ENCODE measurements at regions not wholly inside any gene's neighbourhood (a gene's known extent, or its start where the extent isn't known, plus 50 kb on each side); places are given as distances from the start of the nearest gene placed in this dataset.

GRCh38 chr7:36006636-36007229 is 146.3 kb upstream of the EEPD1 start:
- DNase-seq (ENCODE audit: low read depth in 2 of 2): no peak

- DNase-seq (ENCODE audit: low read depth in 2 of 2): no peak
These were observed 142.1 kb upstream of the EEPD1 start for GRCh38 chr7:36010656-36011587.

- no peak for DNase-seq (ENCODE audit: low read depth in 2 of 2)
These were observed 141.5 kb upstream of the EEPD1 start for GRCh38 chr7:36011588-36011965.

DNA sequence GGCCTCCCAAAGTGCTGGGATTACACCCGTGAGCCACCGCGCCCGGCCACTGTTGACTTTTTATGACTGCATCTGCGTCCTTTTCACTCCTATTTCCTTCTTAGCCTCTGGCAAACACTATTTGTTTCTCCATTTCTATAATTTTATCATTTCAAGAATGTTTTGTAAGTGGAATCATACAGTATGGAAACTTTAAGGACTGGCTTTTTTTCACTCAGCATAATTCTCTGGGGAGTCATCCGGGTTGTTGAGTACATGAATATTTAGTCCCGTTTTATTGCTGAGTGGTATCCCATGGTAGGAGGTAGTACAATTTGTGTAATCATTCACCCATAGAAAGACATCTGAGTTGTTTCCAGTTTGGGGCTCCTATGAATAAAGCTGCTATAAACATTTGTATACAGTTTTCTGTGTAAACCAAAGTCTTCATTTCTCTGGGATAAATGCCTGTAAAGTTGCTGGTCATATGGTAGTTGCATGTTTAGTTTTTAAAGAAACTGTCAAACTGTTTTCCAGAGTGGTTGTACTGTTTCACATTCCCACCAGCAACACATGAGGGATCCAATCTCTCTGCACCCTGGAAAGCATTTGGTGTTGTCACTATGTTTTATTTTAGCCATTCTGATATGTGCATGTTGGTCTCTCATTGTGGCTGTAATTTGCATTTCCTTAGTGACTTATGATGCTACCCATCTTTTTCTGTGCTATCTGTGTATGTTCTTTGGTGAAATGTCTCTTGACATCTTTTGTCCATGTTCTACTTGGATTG is 139.6 kb upstream of the EEPD1 start:
- DNase-seq (ENCODE audit: low read depth in 2 of 2): no peak

DNA sequence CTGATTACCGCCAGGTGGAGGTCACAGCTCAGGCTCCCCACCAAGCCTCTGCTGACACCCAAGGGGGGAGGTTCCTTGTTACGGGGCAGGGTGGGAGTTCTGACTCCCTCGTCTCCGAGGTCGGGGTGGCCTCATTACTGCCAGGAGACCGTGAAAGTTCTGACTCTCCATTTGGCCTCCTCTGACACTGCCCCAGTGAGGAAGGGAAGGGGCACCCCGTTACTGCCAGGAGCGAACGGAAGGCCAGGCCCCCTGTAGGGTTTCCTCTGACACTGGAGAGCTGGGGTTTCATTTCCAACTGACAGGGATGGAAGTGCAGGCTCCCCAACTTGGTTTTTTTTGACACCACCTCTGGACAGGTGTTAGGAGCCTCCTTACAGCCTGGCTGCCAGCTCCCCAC is 138.1 kb upstream of the EEPD1 start:
- DNase-seq (ENCODE audit: low read depth in 2 of 2): no peak

DNA sequence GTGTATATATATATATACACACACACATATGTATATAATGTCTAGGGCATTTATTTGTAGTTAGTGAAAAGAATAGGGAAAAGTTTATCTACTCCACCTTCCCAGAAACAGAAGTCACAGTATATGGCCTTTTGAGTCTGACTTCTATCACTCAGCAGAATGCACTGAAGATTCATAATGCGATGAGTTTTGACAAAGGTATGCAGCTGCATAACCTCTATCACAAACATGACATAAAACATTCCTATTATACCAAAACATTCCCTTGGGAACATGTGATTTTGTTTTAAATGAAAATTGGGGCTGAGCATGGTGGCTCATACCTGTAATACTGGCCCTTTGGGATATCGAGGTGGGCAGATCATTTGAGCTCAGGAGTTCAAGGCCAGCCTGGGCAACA is 137.3 kb upstream of the EEPD1 start:
- no peak for DNase-seq (ENCODE audit: low read depth in 2 of 2)

DNA sequence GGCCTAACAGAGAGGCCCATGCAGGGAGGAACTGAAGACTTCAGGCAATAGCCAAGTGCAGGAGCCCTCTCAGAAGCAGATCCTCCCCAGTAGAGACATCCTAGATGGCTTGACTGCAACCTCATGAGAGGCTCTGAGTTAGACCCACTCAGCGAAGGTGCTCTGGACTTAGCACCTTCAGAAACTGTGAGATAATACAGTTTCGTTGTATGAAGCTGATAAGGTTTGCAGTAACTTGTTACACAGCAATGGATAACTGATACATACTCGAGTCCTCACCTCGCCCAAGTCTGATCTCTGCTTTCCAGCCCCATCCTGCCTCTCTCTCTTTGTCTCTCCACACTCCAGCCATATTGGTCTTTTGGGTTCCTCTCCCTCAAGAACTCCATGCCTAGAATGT is 136.4 kb upstream of the EEPD1 start:
- DNase-seq (ENCODE audit: low read depth in 2 of 2): no peak

DNA sequence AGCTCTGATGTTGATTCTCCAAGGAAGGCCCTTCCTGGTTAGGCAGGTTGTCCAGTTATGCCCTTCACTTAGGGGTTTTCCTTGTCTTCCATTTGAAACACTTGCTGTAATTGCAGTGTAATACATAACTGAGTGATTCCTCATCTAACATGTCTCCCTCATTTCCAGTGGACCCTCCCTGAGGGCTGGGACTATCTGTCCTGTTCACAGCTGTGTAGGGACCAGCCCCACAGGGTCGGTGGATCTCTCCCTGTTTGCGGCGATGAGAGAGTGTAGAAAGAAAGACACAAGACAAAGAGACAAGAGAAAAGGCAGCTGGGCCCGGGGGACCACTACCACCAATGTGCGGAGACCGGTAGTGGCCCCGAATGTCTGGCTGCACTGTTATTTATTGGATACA is 135.9 kb upstream of the EEPD1 start:
- DNase-seq (ENCODE audit: low read depth in 2 of 2): no peak

DNA sequence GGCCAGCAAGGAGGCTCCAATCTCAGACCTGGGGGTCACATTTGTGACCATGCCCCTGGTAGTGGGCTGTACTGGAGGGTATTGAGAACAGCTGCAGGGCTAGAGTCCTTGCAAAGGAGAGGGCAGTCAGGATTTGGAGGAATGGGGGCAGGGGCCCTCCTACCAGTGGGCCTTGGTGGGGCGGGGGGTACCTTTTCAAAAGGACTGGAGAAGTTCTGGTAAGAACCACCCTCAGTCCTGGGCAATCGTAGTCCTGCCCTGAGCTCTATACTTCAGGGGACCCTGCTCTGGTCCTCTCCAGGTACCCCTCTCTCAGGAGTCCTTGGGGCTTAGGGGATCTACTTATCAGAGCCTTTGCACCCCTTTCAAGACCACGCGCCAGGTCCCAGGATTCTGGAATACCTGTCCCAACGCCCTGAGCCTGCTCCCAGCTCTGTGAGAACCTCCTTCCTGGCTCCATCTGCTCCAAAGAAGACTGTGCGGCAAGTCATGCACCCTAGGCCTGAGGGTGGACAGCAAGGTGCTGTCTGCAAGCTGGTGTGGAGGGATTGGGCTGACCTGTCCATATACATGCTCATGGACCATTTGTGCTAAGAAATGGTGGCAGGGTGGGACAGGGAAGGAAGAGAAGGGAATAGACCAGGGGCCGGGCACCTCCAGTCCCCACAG is 134.1 kb upstream of the EEPD1 start:
- DNase-seq (ENCODE audit: low read depth in 2 of 2): no peak

GRCh38 chr7:36019538-36019937 is 133.5 kb upstream of the EEPD1 start:
- no peak for DNase-seq (ENCODE audit: low read depth in 2 of 2)

- no peak for DNase-seq (ENCODE audit: low read depth in 2 of 2)
These were observed 133.1 kb upstream of the EEPD1 start for GRCh38 chr7:36019980-36020379.

DNA sequence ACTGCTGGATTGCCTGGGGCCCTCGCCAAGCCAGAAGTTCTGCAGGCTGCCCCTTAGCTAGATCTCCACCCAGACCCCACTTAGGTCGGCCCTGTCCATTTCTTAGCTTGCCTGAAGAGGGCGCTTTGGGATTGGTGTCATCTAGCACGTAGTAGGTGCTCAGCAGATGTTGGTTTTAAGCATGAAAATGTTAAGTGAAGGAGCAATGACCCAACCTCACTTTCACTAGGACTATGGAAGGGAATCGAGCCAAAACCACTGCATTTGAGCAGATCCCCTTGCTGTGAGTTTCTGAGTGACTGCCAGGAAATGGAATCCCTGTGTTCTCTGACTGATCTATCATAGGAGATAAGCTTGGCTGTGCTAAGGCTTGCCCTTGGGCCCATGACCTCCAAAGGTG is 131.7 kb upstream of the EEPD1 start:
- no peak for DNase-seq (ENCODE audit: low read depth in 2 of 2)

DNA sequence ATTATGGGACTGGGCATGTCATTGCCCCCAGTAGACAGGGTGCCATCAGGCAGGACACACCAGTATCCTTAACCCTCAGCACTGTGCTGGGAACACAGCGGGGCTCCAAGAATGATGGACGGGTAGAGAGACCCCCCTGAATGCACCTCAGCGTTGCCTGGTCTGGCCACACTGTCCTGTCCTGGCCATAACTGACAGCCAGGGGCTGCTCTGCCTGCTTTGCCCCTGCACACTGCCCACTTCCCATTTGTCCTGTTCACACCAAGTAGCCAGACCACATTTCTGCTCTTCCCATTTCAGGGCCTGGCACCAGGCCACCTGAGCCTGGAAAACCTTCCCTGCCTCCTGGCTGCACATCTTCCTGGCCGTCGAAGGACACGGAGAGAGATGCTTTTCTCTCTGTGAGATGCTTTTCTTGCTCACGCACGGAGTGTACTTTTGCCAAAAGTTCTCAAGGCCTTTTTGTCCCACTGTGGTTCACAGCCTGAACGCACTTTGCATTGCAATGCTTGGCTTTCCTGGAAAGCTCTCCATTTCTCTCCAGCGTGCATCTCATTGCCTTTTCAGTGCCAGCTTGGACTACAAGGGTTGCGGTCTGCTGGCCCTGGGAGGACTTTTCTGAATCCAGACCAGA is 131.0 kb upstream of the EEPD1 start:
- no peak for DNase-seq (ENCODE audit: low read depth in 2 of 2)

DNA sequence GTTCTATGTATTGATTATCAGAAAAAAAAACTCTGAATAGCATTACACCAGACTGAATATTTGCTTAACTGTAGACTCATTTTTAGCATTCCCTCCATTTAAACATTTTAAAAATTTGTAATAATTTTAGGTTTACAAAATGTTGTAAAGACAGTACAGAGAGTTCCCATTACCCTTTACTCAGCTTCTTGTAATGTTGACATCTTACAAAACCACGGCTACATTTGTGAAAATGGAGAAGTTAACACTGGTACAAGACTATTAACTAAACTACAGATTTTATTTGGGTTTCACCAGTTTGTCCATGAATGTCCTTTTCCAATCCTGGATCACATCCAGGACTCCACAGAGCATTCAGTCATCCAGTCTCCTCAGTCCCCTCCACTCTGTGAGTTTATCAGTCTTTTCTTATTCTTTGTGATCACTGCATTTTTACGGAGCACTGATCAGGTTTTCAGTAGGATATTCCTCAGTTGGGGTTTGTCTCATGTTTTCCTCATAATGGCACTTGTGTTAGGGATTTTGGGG is 130.0 kb upstream of the EEPD1 start:
- no peak for DNase-seq (ENCODE audit: low read depth in 2 of 2)

- no peak for DNase-seq (ENCODE audit: low read depth in 2 of 2)
These were observed 127.9 kb upstream of the EEPD1 start for GRCh38 chr7:36025190-36025589.

DNA sequence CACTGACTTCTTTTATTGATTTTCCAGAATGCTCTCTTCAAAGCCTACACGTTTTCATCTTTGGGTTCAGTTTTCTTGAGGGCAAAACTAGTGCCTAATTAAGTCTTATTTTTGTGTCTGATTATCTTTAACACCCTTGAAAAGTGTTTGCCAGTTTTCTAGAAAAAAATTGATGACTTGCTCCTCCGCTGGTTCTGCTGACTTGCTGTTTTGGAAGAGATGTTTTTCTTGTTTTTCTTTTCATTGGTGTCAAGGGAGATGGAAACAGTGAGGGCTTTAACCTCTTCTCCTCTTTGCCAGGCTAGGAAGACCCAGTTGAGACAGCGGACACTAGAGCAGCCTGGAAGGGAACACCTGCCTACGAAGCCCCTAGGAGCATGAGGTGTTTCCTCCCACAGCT is 123.7 kb upstream of the EEPD1 start:
- DNase-seq (ENCODE audit: low read depth in 2 of 2): no peak

DNA sequence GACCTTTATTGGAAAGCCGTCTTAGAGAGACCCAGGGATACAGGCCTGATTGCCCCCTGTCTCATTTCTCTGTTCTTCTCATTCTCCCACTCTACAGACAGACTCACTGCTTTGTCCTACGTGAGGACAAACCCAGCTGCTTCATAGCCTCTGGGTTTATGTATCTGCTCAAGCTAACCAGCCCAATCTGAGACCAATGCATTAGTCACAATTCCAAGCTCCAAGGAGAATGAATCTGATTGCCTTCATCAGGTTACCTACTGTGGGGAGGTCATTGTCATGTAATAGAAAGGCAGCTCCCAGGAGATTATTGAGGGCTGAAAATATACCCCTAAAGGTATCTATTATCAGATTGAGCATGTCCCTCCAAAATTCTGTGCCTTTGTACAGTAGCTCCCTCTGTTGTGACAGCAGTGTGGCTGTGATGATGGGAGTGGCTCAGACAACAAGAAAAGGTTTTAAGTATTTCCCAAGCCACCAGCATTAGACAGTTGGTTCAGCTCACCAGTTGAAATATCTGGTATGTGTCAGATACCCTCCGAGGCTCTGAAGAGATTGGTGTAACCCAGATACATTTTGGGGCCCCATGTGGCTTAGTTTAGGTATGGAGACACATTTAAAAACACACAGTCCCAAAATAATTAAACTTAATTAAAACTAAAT is 123.1 kb upstream of the EEPD1 start:
- DNase-seq (ENCODE audit: low read depth in 2 of 2): no peak

GRCh38 chr7:36032361-36032818 is 120.7 kb upstream of the EEPD1 start:
- no peak for DNase-seq (ENCODE audit: low read depth in 2 of 2)

DNA sequence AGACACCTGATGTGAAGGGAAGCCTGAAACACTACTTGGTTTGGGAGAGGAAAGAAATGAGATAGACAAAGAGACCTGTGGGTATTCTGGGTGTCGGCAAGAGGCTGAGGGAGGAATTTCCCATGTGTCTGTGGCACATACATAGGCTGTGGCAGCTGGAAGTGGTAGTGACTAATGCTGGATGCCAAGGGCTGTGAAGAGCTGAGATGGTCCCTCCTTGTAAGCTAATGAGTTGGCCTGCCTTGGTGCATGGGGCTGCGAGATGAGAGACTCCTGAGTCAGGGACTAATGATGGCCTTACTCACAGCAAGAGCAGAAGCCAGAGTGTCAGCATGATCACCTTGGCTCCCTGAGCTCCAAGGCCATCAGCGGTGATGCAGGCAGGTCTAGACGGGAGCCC is 119.0 kb upstream of the EEPD1 start:
- DNase-seq (ENCODE audit: low read depth in 2 of 2): no peak

GRCh38 chr7:36035186-36035585 is 117.9 kb upstream of the EEPD1 start:
- no peak for DNase-seq (ENCODE audit: low read depth in 2 of 2)

GRCh38 chr7:36036590-36036989 is 116.5 kb upstream of the EEPD1 start:
- no peak for DNase-seq (ENCODE audit: low read depth in 2 of 2)

Measured in stimulated activated CD4-positive, alpha-beta T cell treated with anti-CD3 and anti-CD28 coated beads, Interleukin-15, amount 100 ng/mL, for 48 hours (primary cell).